ENCODE measurements at regions not wholly inside any gene's neighbourhood (a gene's known extent, or its start where the extent isn't known, plus 50 kb on each side); places are given as distances from the start of the nearest gene placed in this dataset.

GRCh38 chr1:67947114-67947513 is 103.3 kb downstream of the DIRAS3 start:
- DNase-seq (ENCODE audit: low read depth in 1 of 2, low spot score in 1 of 2): no peak
- no peak overlapping the region for H3K27ac ChIP-seq (replicated peaks)
- H3K27me3 ChIP-seq (ENCODE audit: insufficient read depth, poor library complexity, severe bottlenecking): peaks cover 4% of the 10 kb centered on the region
- H3K4me3 ChIP-seq (replicated peaks; ENCODE audit: insufficient read depth, low read length): no peak overlapping the region
- TF ChIP-seq SPI1 (IDR thresholded peaks at IDR 0.05; ENCODE audit: borderline replicate concordance, low read depth): no peak
- no peak for TF ChIP-seq REST (IDR thresholded peaks at IDR 0.05; ENCODE audit: insufficient replicate concordance, low read depth)
- no peak for TF ChIP-seq GABPA (IDR thresholded peaks at IDR 0.05; ENCODE audit: low read depth)
- no peak for TF ChIP-seq POLR2AphosphoS5 (IDR thresholded peaks at IDR 0.05; ENCODE audit: low read depth)
- no peak for TF ChIP-seq CTCF (IDR thresholded peaks at IDR 0.05; ENCODE audit: insufficient read depth, low read length)

GRCh38 chr1:67945733-67946374 is 104.6 kb downstream of the DIRAS3 start:
- no peak overlapping the region for H3K4me3 ChIP-seq (replicated peaks; ENCODE audit: insufficient read depth, low read length)
- no peak for TF ChIP-seq POLR2AphosphoS5 (IDR thresholded peaks at IDR 0.05; ENCODE audit: low read depth)
- TF ChIP-seq GABPA (IDR thresholded peaks at IDR 0.05; ENCODE audit: low read depth): no peak
- TF ChIP-seq REST (IDR thresholded peaks at IDR 0.05; ENCODE audit: insufficient replicate concordance, low read depth): no peak
- TF ChIP-seq CTCF (IDR thresholded peaks at IDR 0.05; ENCODE audit: insufficient read depth, low read length): no peak
- TF ChIP-seq SPI1 (IDR thresholded peaks at IDR 0.05; ENCODE audit: borderline replicate concordance, low read depth): no peak
- no peak for DNase-seq (ENCODE audit: low read depth in 1 of 2, low spot score in 1 of 2)
- H3K27me3 ChIP-seq (ENCODE audit: insufficient read depth, poor library complexity, severe bottlenecking): peaks cover 4% of the 10 kb centered on the region
- no peak overlapping the region for H3K27ac ChIP-seq (replicated peaks)

- Histone ChIP-seq H3K4me3 (replicated peaks; ENCODE audit: insufficient read depth, low read length) (no peak overlapping the region), H3K27ac (replicated peaks) (no peak overlapping the region), H3K27me3 (ENCODE audit: insufficient read depth, poor library complexity, severe bottlenecking) (no peaks in the 10 kb centered on the region)
- no peak for TF ChIP-seq POLR2AphosphoS5 (IDR thresholded peaks at IDR 0.05; ENCODE audit: low read depth)
- no peak for TF ChIP-seq REST (IDR thresholded peaks at IDR 0.05; ENCODE audit: insufficient replicate concordance, low read depth)
- TF ChIP-seq SPI1 (IDR thresholded peaks at IDR 0.05; ENCODE audit: borderline replicate concordance, low read depth): no peak
- TF ChIP-seq GABPA (IDR thresholded peaks at IDR 0.05; ENCODE audit: low read depth): no peak
- no peak for TF ChIP-seq CTCF (IDR thresholded peaks at IDR 0.05; ENCODE audit: insufficient read depth, low read length)
- no peak for DNase-seq (ENCODE audit: low read depth in 1 of 2, low spot score in 1 of 2)
Observed at GRCh38 chr1:67942274-67942673, 108.2 kb downstream of the DIRAS3 start.
